MM.1S (cell line): ENCODE measurements at regions not wholly inside any gene's neighbourhood (a gene's known extent, or its start where the extent isn't known, plus 50 kb on each side); places are given as distances from the start of the nearest gene placed in this dataset.

ENCODE experiments used
- DNase-seq: peaks from one replicate; pipeline ENCODE4 v3.0.0-alpha.2; 2015
- H2AFZ ChIP-seq: fragments of 300-600 bp; sonication (generic); 2 replicates; pipeline ENCODE4 v1.6.0; 2016; ENCODE audit warnings: antibody characterized with exemption, low read length
- H3F3A ChIP-seq: fragments of 300-600 bp; sonication (generic); 2 replicates; pipeline ENCODE4 v1.6.1; 2016; ENCODE audit warnings: mild to moderate bottlenecking, antibody characterized with exemption, low read length, moderate library complexity, mixed read lengths; ENCODE audit not compliant: insufficient read depth
- H3K27ac ChIP-seq: fragments of 300-600 bp; sonication (generic); 2 replicates; pipeline ENCODE4 v1.5.1; 2016; ENCODE audit warnings: mild to moderate bottlenecking, low read length
- H3K27me3 ChIP-seq: fragments of 300-600 bp; sonication (generic); replicated peaks from 2 replicates; pipeline ENCODE4 v1.6.0; 2016; ENCODE audit warnings: low read length; ENCODE audit not compliant: insufficient read depth
- H3K36me3 ChIP-seq: fragments of 300-600 bp; sonication (generic); replicated peaks from 2 replicates; pipeline ENCODE4 v1.6.1; 2016; ENCODE audit warnings: mild to moderate bottlenecking, low read length, mixed read lengths; ENCODE audit not compliant: insufficient read depth
- H3K4me1 ChIP-seq: fragments of 300-600 bp; sonication (generic); 2 replicates; pipeline ENCODE4 v1.6.1; 2016; ENCODE audit warnings: low read length, mixed read lengths
- H3K4me2 ChIP-seq: fragments of 300-600 bp; sonication (generic); 2 replicates; pipeline ENCODE4 v1.6.0; 2016; ENCODE audit warnings: low read depth, low read length
- H3K4me3 ChIP-seq: fragments of 300-600 bp; sonication (generic); 2 replicates; pipeline ENCODE4 v1.5.1; 2016; ENCODE audit warnings: low read length, mixed read lengths
- H3K79me2 ChIP-seq: fragments of 300-600 bp; sonication (generic); 2 replicates; pipeline ENCODE4 v1.6.1; 2016; ENCODE audit warnings: mixed run types, low read length, mixed read lengths
- H3K9ac ChIP-seq: fragments of 300-600 bp; sonication (generic); 2 replicates; pipeline ENCODE4 v1.6.1; 2016; ENCODE audit warnings: low read length, mixed read lengths
- H3K9me2 ChIP-seq: fragments of 300-600 bp; sonication (generic); replicated peaks from 2 replicates; pipeline ENCODE4 v1.6.1; 2016; ENCODE audit warnings: mild to moderate bottlenecking, low read length, mixed read lengths; ENCODE audit not compliant: insufficient read depth
- H3K9me3 ChIP-seq: fragments of 300-600 bp; sonication (generic); replicated peaks from 2 replicates; pipeline ENCODE4 v1.6.1; 2016; ENCODE audit warnings: mild to moderate bottlenecking, low read length, mixed read lengths; ENCODE audit not compliant: insufficient read depth
- H4K20me1 ChIP-seq: fragments of 300-600 bp; sonication (generic); 2 replicates; pipeline ENCODE4 v1.6.1; 2016; ENCODE audit warnings: mild to moderate bottlenecking, low read length, moderate library complexity, mixed read lengths; ENCODE audit not compliant: insufficient read depth
- EZH2 ChIP-seq: fragments of 300-600 bp; sonication (generic); optimal IDR thresholded peaks from 2 replicates; pipeline ENCODE3; 2017; ENCODE audit warnings: low read depth, mild to moderate bottlenecking, antibody characterized with exemption, low read length, mixed read lengths
- EZH2phosphoT487 ChIP-seq: fragments of 300-600 bp; sonication (generic); IDR thresholded peaks from 2 replicates; pipeline ENCODE4 v1.6.1; 2018; ENCODE audit warnings: antibody characterized with exemption, low read length
- TF ChIP-seq, protein P1 (sequence below): fragments of 300-600 bp; sonication (generic); IDR thresholded peaks from 2 replicates; pipeline ENCODE4 v1.5.1; 2016; ENCODE audit warnings: antibody characterized with exemption, low read length, mixed read lengths

DNA sequence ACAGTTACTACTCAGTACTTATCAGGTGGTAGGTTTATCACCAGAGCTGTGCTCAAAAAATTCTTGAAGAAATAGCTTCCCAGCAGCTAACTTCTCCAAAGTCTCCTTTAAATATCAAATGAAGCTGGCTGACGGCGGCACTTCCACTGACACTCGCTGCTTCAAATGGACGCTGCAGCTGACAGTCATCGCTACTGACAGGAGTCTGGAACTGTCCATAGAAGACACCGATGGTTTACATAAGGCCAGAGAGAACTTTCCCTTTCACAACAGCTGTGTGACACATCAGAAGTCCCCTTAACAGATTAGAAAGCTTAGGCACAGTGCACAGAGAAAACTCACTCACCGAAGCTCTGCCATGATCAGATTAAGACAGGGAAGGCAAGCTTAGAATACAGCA lies 270.2 kb downstream of the SHOX2 start:
- Histone ChIP-seq H3K4me2 (no peak overlapping the region), H3K27me3 (no peaks in the 10 kb centered on the region), H3K9me3 (no peaks in the 10 kb centered on the region), H3K36me3 (no peaks in the 10 kb centered on the region), H3K27ac (no peak overlapping the region), H3F3A (no peaks in the 10 kb centered on the region), H4K20me1 (no peaks in the 10 kb centered on the region), H3K4me1 (no peaks in the 10 kb centered on the region), H3K9ac (no peak overlapping the region), H3K9me2 (no peaks in the 10 kb centered on the region), H3K79me2 (no peaks in the 10 kb centered on the region), H2AFZ (no peak overlapping the region), H3K4me3 (no peak overlapping the region)
- TF ChIP-seq, protein P1, sequence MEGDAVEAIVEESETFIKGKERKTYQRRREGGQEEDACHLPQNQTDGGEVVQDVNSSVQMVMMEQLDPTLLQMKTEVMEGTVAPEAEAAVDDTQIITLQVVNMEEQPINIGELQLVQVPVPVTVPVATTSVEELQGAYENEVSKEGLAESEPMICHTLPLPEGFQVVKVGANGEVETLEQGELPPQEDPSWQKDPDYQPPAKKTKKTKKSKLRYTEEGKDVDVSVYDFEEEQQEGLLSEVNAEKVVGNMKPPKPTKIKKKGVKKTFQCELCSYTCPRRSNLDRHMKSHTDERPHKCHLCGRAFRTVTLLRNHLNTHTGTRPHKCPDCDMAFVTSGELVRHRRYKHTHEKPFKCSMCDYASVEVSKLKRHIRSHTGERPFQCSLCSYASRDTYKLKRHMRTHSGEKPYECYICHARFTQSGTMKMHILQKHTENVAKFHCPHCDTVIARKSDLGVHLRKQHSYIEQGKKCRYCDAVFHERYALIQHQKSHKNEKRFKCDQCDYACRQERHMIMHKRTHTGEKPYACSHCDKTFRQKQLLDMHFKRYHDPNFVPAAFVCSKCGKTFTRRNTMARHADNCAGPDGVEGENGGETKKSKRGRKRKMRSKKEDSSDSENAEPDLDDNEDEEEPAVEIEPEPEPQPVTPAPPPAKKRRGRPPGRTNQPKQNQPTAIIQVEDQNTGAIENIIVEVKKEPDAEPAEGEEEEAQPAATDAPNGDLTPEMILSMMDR, result no peak
- TF ChIP-seq EZH2phosphoT487, result no peak
- no peak for DNase-seq

DNA sequence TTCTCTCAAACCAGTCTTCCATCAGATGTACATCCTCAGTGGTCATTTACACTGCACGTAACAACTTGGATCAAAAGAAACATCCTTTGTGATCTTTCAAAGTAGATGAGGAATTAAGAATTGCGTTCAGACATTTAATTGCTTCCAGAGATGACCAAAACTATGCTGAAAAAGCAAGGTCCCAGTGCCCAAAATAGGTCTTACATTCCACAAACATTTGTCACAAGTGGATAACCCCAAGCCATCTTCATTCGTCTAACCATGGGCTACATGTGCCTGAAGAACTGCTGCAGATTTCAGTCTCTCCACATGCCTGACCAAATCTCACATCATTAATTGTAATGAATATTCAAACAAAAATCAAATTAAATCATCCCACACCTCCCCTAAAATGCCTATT lies 273.6 kb downstream of the SHOX2 start:
- Histone ChIP-seq H2AFZ (no peak overlapping the region), H3K9ac (no peak overlapping the region), H3K36me3 (no peaks in the 10 kb centered on the region), H3K27ac (no peak overlapping the region), H3K27me3 (no peaks in the 10 kb centered on the region), H3K4me2 (no peak overlapping the region), H3F3A (no peaks in the 10 kb centered on the region), H3K79me2 (no peaks in the 10 kb centered on the region), H3K4me3 (no peak overlapping the region), H3K9me3 (no peaks in the 10 kb centered on the region), H3K4me1 (no peaks in the 10 kb centered on the region), H4K20me1 (no peaks in the 10 kb centered on the region), H3K9me2 (no peaks in the 10 kb centered on the region)
- TF ChIP-seq EZH2 (no peak), EZH2phosphoT487 (no peak)
- TF ChIP-seq, protein P1, result no peak
- no peak for DNase-seq

GRCh38 chr3:157830556-157831236 lies 275.5 kb downstream of the SHOX2 start:
- Histone ChIP-seq H3F3A (no peaks in the 10 kb centered on the region), H3K9ac (no peak overlapping the region), H2AFZ (no peak overlapping the region), H3K36me3 (no peaks in the 10 kb centered on the region), H3K9me2 (no peaks in the 10 kb centered on the region), H3K9me3 (no peaks in the 10 kb centered on the region), H3K4me2 (no peak overlapping the region), H3K27me3 (no peaks in the 10 kb centered on the region), H3K4me1 (no peaks in the 10 kb centered on the region), H3K27ac (no peak overlapping the region), H3K4me3 (no peak overlapping the region), H4K20me1 (no peaks in the 10 kb centered on the region), H3K79me2 (no peaks in the 10 kb centered on the region)
- TF ChIP-seq, protein P1, result no peak
- TF ChIP-seq EZH2, result no peak
- no peak for TF ChIP-seq EZH2phosphoT487
- no peak for DNase-seq
